ENCODE measurements at regions not wholly inside any gene's neighbourhood (a gene's known extent, or its start where the extent isn't known, plus 50 kb on each side); places are given as distances from the start of the nearest gene placed in this dataset.

GRCh38 chr5:100313657-100314056, 221.5 kb upstream of the FAM174A start:
- no peak for ATAC-seq
- TF ChIP-seq ZNF8 (CRISPR knock-in tag; IDR thresholded peaks at IDR 0.05) (no peak), ISL1 (CRISPR knock-in tag; IDR thresholded peaks at IDR 0.05) (no peak), ESRRG (CRISPR knock-in tag; IDR thresholded peaks at IDR 0.05) (no peak), TSHZ2 (CRISPR knock-in tag; IDR thresholded peaks at IDR 0.05) (no peak), TOX (CRISPR knock-in tag; IDR thresholded peaks at IDR 0.05; ENCODE audit: borderline replicate concordance) (no peak), CSRNP3 (CRISPR knock-in tag; IDR thresholded peaks at IDR 0.05) (no peak), SNAI2 (CRISPR knock-in tag; IDR thresholded peaks at IDR 0.05) (no peak)
- TF ChIP-seq, protein P1, sequence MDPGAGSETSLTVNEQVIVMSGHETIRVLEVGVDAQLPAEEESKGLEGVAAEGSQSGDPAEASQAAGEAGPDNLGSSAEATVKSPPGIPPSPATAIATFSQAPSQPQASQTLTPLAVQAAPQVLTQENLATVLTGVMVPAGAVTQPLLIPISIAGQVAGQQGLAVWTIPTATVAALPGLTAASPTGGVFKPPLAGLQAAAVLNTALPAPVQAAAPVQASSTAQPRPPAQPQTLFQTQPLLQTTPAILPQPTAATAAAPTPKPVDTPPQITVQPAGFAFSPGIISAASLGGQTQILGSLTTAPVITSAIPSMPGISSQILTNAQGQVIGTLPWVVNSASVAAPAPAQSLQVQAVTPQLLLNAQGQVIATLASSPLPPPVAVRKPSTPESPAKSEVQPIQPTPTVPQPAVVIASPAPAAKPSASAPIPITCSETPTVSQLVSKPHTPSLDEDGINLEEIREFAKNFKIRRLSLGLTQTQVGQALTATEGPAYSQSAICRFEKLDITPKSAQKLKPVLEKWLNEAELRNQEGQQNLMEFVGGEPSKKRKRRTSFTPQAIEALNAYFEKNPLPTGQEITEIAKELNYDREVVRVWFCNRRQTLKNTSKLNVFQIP (CRISPR knock-in tag; IDR thresholded peaks at IDR 0.05; ENCODE audit: borderline replicate concordance, low read depth) = no peak

DNA sequence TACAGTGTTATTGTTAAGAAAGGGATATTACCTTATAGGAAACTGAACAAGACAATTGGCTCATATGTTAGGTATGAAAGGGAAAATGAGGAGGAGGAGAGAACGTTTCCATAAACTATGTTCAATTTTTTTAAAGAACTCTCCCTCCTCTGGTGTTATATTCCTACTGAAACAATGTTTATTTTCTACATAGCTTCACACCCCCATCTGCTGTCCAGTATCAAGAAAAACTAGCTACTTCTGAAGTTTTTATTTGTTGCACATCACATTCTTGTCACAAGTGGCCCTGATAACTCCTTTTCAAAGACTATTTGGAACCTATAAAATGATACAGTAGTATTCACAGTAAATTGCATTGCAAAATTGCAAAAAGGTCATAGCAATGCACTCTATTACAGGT, 223.4 kb upstream of the FAM174A start:
- TF ChIP-seq PATZ1 (CRISPR knock-in tag; IDR thresholded peaks at IDR 0.05; ENCODE audit: borderline replicate concordance) = no peak
- TF ChIP-seq SNAI2 (CRISPR knock-in tag; IDR thresholded peaks at IDR 0.05) = no peak
- no peak for TF ChIP-seq BACH2 (CRISPR knock-in tag; IDR thresholded peaks at IDR 0.05; ENCODE audit: borderline replicate concordance)
- no peak for TF ChIP-seq ZNF8 (CRISPR knock-in tag; IDR thresholded peaks at IDR 0.05)
- no peak for TF ChIP-seq ZFP30 (CRISPR knock-in tag; IDR thresholded peaks at IDR 0.05)
- TF ChIP-seq ZC3H10 (CRISPR knock-in tag; IDR thresholded peaks at IDR 0.05) = no peak
- no peak for TF ChIP-seq GLIS3 (CRISPR knock-in tag; IDR thresholded peaks at IDR 0.05)
- no peak for TF ChIP-seq ZFP3 (CRISPR knock-in tag; IDR thresholded peaks at IDR 0.05)
- TF ChIP-seq CSDC2 (CRISPR knock-in tag; IDR thresholded peaks at IDR 0.05) = no peak
- no peak for ATAC-seq

DNA sequence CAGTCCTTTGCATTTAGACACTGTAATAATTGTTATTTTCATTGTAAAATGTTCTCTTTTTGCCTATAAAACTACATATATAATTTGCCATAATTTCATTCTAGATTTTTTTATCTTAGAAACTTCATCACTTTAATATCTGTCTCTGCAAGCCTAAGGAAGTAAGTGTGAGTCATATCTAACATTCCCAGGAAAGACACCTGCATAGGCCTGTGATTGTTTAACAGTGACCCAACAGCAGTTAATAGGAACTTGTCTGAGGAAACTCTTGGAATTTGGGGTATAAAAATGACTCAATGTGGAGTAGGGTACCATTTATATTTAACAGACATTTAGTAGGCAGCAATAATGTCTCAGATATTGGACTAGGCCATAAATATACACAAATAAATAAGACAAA, 229.2 kb upstream of the FAM174A start:
- no peak for ATAC-seq
- TF ChIP-seq ZNF565 (CRISPR knock-in tag; conservative IDR thresholded peaks at IDR 0.05; ENCODE audit: low read depth) (no peak), PPARA (CRISPR knock-in tag; IDR thresholded peaks at IDR 0.05; ENCODE audit: borderline replicate concordance) (no peak), ESRRG (CRISPR knock-in tag; IDR thresholded peaks at IDR 0.05) (no peak), ARNTL (CRISPR knock-in tag; IDR thresholded peaks at IDR 0.05; ENCODE audit: borderline replicate concordance, low read depth) (no peak), ZNF70 (CRISPR knock-in tag; IDR thresholded peaks at IDR 0.05) (no peak), BACH2 (CRISPR knock-in tag; IDR thresholded peaks at IDR 0.05; ENCODE audit: borderline replicate concordance) (no peak), TOX (CRISPR knock-in tag; IDR thresholded peaks at IDR 0.05; ENCODE audit: borderline replicate concordance) (no peak), TSHZ2 (CRISPR knock-in tag; IDR thresholded peaks at IDR 0.05) (no peak), ZFP30 (CRISPR knock-in tag; IDR thresholded peaks at IDR 0.05) (no peak), PATZ1 (CRISPR knock-in tag; IDR thresholded peaks at IDR 0.05; ENCODE audit: borderline replicate concordance) (no peak), OSR1 (CRISPR knock-in tag; IDR thresholded peaks at IDR 0.05) (no peak), ISL1 (CRISPR knock-in tag; IDR thresholded peaks at IDR 0.05) (no peak), ZNF8 (CRISPR knock-in tag; IDR thresholded peaks at IDR 0.05) (no peak)
- TF ChIP-seq, protein P1 (CRISPR knock-in tag; IDR thresholded peaks at IDR 0.05; ENCODE audit: borderline replicate concordance, low read depth) = no peak

All from SK-N-SH treated with all-trans-retinoic acid at 6 μM for 48 hours (cell line).